K562 (cell line): ENCODE measurements at regions not wholly inside any gene's neighbourhood (a gene's known extent, or its start where the extent isn't known, plus 50 kb on each side); places are given as distances from the start of the nearest gene placed in this dataset.

Experiments used
- ATAC-seq: fragments of 200-7000 bp; cut with Tn5 transposase; 3 replicates; pipeline ENCODE4 v1.9.1; 2020; ENCODE audit warnings: moderate library complexity
- BruUV-seq: library from RNA; stranded (reverse); fragments of 400-500 nt; replicated peaks from 2 replicates; lab custom pipeline; 2021; lab: Mats Ljungman, UMichigan
- CTCF ChIA-PET: fragments of 300-600 bp; formaldehyde crosslinking; extraction: SDS; loops from one replicate; lab custom pipeline; 2021; ENCODE audit warnings: low intra/inter-chr PET ratio; lab: Yijun Ruan, JAX
- POLR2A ChIA-PET: fragments of 300-600, 350-650 bp; sonication (Branson Sonifier 250); formaldehyde crosslinking; extraction: SDS; loops from one replicate; lab custom pipeline; 2021; ENCODE audit warnings: antibody characterized with exemption, inconsistent platforms; lab: Yijun Ruan, JAX
- DNase-seq, 4 experiments: peaks; one replicate each; pipeline versions ENCODE4 v3.0.0 to v3.0.0-alpha.2; 2011 to 2018; ENCODE audit warnings: low spot score in 3 of 4, mixed read lengths in 3 of 4; ENCODE audit errors: extremely low read depth in 1 of 4
- FAIRE-seq: peaks from 2 replicates; lab custom pipeline; 2011; peaks lifted over from hg19 to GRCh38; lab: Jason Lieb, UNC
- H2AFZ ChIP-seq: 2 replicates; pipeline ENCODE4 v1.6.0; 2011; ENCODE audit warnings: low read depth, low read length, control low read depth, inconsistent platforms
- H3K27ac ChIP-seq: fragments of 200-600 bp; 3 replicates; pipeline ENCODE4 v1.8.0; 2011; ENCODE audit warnings: low read depth, mild to moderate bottlenecking, control low read depth, inconsistent platforms, low read length, moderate library complexity, mixed read lengths; ENCODE audit errors: extremely low read depth
- H3K27me3 ChIP-seq, 2 experiments: fragments of 300-600 bp in 1 of 2; 2 replicates in 1 of 2; 3 replicates in 1 of 2; pipeline versions ENCODE4 v1.6.0 to v1.8.0; 2011; ENCODE audit warnings: inconsistent platforms in 2 of 2, low read length in 2 of 2, mild to moderate bottlenecking in 1 of 2, mixed read lengths in 1 of 2, moderate library complexity in 1 of 2; ENCODE audit not compliant: control insufficient read depth in 2 of 2, insufficient read depth in 2 of 2
- H3K36me3 ChIP-seq: fragments of 300-600 bp; 3 replicates; pipeline ENCODE4 v1.8.0; 2011; ENCODE audit warnings: mild to moderate bottlenecking, low read length, inconsistent platforms; ENCODE audit not compliant: control insufficient read depth, insufficient read depth
- H3K4me1 ChIP-seq, 2 experiments: fragments of 200-600 bp in 1 of 2; replicated peaks in 1 of 2; 2 replicates in 1 of 2; 3 replicates in 1 of 2; pipeline versions ENCODE4 v1.5.1 to v1.8.0; 2011; ENCODE audit warnings: inconsistent platforms in 2 of 2, low read length in 2 of 2, mild to moderate bottlenecking in 1 of 2, mixed read lengths in 1 of 2, moderate library complexity in 1 of 2; ENCODE audit not compliant: control insufficient read depth in 2 of 2, insufficient read depth in 2 of 2
- H3K4me2 ChIP-seq: 2 replicates; pipeline ENCODE4 v1.6.1; 2011; ENCODE audit warnings: low read length, control low read depth, inconsistent platforms, mixed read lengths; ENCODE audit not compliant: insufficient read depth
- H3K4me3 ChIP-seq: fragments of 200-600 bp; sonication (generic), shearing (Covaris generic); 2 replicates; pipeline ENCODE4 v1.5.1; 2016; ENCODE audit warnings: control low read depth, inconsistent platforms
- H3K79me2 ChIP-seq: fragments of 200-600 bp; 3 replicates; pipeline ENCODE4 v1.8.0; 2011; ENCODE audit warnings: low read length, inconsistent platforms; ENCODE audit not compliant: control insufficient read depth, insufficient read depth
- H3K9ac ChIP-seq, 2 experiments: 2 replicates each; pipeline versions ENCODE4 v1.6.0 to v1.6.1; 2011; ENCODE audit warnings: low read depth in 2 of 2, low read length in 2 of 2, control low read depth in 1 of 2, inconsistent platforms in 1 of 2, mild to moderate bottlenecking in 1 of 2, mixed read lengths in 1 of 2; ENCODE audit not compliant: insufficient read depth in 1 of 2
- H3K9me1 ChIP-seq: one replicate; pipeline ENCODE4 v1.6.0; 2011; ENCODE audit warnings: inconsistent platforms, mild to moderate bottlenecking, low read length, moderate library complexity; ENCODE audit not compliant: control insufficient read depth, insufficient read depth
- H3K9me3 ChIP-seq: replicated peaks from 2 replicates; pipeline ENCODE4 v1.5.1; 2011; ENCODE audit warnings: low read depth, low read length, inconsistent platforms; ENCODE audit not compliant: control insufficient read depth, insufficient read depth
- H4K20me1 ChIP-seq: replicated peaks from 2 replicates; pipeline ENCODE4 v1.6.1; 2011; ENCODE audit warnings: low read length, inconsistent platforms, mixed read lengths; ENCODE audit not compliant: control insufficient read depth, insufficient read depth
- BCOR ChIP-seq: fragments of 450-650 bp; IDR thresholded peaks from 2 replicates; pipeline ENCODE4 v1.6.1; 2016
- CUX1 ChIP-seq: fragments of 200-800 bp; sonication (Bioruptor generic); IDR thresholded peaks from 2 replicates; pipeline ENCODE4 v1.6.1; 2016; ENCODE audit warnings: missing genetic modification characterization, missing compliant biosample characterization
- E2F6 ChIP-seq, 2 experiments: IDR thresholded peaks; 2 replicates each; pipeline ENCODE4 v1.6.1; 2011; ENCODE audit warnings: borderline replicate concordance in 1 of 2, control low read depth in 1 of 2, low read depth in 1 of 2, low read length in 1 of 2, mild to moderate bottlenecking in 1 of 2, mixed read lengths in 1 of 2, moderate library complexity in 1 of 2; ENCODE audit not compliant: insufficient read depth in 1 of 2, insufficient read length in 1 of 2, poor library complexity in 1 of 2, severe bottlenecking in 1 of 2; ENCODE audit errors: extremely low read depth in 1 of 2
- MTA3 ChIP-seq: fragments of 450-650 bp; formaldehyde crosslinking; IDR thresholded peaks from 2 replicates; pipeline ENCODE4 v1.6.1; 2017; ENCODE audit warnings: mild to moderate bottlenecking, borderline replicate concordance
- NFE2L1 ChIP-seq: fragments of 450-650 bp; IDR thresholded peaks from 2 replicates; pipeline ENCODE4 v1.6.1; 2016; ENCODE audit warnings: missing genetic modification characterization, low read depth, mild to moderate bottlenecking, missing compliant biosample characterization, moderate library complexity, borderline replicate concordance
- TEAD1 ChIP-seq, 2 experiments: fragments of 450-650 bp in 1 of 2; sonication (generic) in 1 of 2; formaldehyde crosslinking; IDR thresholded peaks; 2 replicates each; pipeline versions ENCODE4 v1.4.0 to v1.8.0; 2020 to 2022; ENCODE audit warnings: mild to moderate bottlenecking in 2 of 2, missing genetic modification reagents in 1 of 2
- WGBS: fragments of 100-300 bp; shearing (Covaris generic); methylation state at CpG from one replicate; pipeline ENCODE4 v1.1.6; 2016; ENCODE audit warnings: low coverage, mixed read lengths; ENCODE audit not compliant: insufficient coverage; ENCODE audit errors: missing lambda C conversion rate; 5-methylcytosine and 5-hydroxymethylcytosine counted together
- in situ Hi-C: fragments of 300-500 bp; cut with MboI; formaldehyde crosslinking; loops from 4 replicates; pipeline ENCODE4 v1.15.0; 2018; ENCODE audit warnings: inconsistent platforms, mixed read lengths
- intact Hi-C: fragments of 100-400 bp; cut with micrococcal nuclease; formaldehyde crosslinking; loops from 2 replicates; pipeline ENCODE4 v1.14.2; 2022

- Histone ChIP-seq H3K4me3 (no peak overlapping the region), H3K9me1 (no peaks in the 10 kb centered on the region), H3K27ac (no peak overlapping the region), H3K79me2 (no peaks in the 10 kb centered on the region), H3K9ac (no peak overlapping the region), H3K36me3 (no peaks in the 10 kb centered on the region), H3K9me3 (no peaks in the 10 kb centered on the region), H3K27me3 (no peaks in the 10 kb centered on the region), H2AFZ (no peak overlapping the region), H3K4me1 (no peaks in the 10 kb centered on the region), H3K4me2 (no peak overlapping the region), H4K20me1 (no peaks in the 10 kb centered on the region)
- in situ Hi-C loops: no loop called here
- BruUV-seq: no TSS peak
- no peak for TF ChIP-seq E2F6 (IDR thresholded peaks at IDR 0.05; ENCODE audit: borderline replicate concordance in 1 of 2, extremely low read depth in 1 of 2, insufficient read depth in 1 of 2, insufficient read length in 1 of 2, low read depth in 1 of 2, low read length in 1 of 2, poor library complexity in 1 of 2, severe bottlenecking in 1 of 2)
- TF ChIP-seq TEAD1 (CRISPR knock-in tag; IDR thresholded peaks at IDR 0.05): no peak
- no peak for TF ChIP-seq BCOR
- no peak for TF ChIP-seq CUX1 (CRISPR knock-in tag)
- TF ChIP-seq MTA3: no peak
- TF ChIP-seq NFE2L1: no peak
- ATAC-seq: no peak
- ChIA-PET POLR2A (no interaction called here), CTCF (no interaction called here)
- no peak for DNase-seq
- 0% methylated on average over 3 of the region's 3 CpGs for WGBS
- no peak for FAIRE-seq
- intact Hi-C loops: no loop called here
These were observed 430.4 kb upstream of the CCDC54 start for GRCh38 chr3:106946866-106947265.
